GM21367 (cell line): ENCODE measurements at regions not wholly inside any gene's neighbourhood (a gene's known extent, or its start where the extent isn't known, plus 50 kb on each side); places are given as distances from the start of the nearest gene placed in this dataset.

Experiments used
- ATAC-seq: cut with Tn5 transposase; IDR thresholded peaks from one replicate; pipeline ENCODE4 v1.9.1; 2021; ENCODE audit not compliant: unreplicated experiment

DNA sequence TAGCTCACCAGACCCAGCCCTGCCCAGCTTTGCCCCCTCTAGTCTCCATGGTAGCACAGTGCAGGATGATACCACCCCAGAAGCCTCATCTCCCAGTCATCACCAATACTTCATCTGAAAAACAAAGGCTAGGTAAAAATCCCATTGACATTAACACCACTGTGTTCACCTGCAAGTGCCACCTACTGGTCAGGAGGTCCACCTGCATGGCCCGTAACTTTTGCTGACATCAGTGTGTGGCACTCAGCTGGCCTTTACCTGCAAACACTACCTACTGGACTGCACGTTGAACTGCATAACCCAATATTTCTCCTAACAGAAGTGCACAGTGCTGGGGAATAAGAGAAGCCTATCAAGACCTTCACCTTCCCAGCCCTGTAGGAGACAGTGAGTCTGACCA, 234.7 kb upstream of the ADGRB3 start:
- ATAC-seq: no peak

DNA sequence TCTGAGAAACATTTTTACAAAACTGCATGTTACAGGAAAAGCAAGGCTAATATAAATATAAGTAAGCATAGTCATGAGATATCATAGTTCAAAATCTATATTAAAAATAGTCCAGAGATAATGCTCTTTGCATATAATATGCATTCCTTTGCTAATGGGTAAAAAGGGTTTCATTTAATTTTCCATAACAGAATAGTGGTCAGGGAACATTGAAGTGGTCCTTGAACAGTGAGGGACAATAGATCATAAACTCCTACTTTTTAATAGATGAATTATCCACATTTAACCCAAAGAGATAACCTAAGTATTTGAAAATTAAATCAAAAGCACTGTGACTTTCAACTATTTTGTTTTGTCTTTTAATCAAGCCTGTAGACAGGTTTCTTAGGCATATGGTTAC, 243.1 kb upstream of the ADGRB3 start:
- ATAC-seq: no peak

DNA sequence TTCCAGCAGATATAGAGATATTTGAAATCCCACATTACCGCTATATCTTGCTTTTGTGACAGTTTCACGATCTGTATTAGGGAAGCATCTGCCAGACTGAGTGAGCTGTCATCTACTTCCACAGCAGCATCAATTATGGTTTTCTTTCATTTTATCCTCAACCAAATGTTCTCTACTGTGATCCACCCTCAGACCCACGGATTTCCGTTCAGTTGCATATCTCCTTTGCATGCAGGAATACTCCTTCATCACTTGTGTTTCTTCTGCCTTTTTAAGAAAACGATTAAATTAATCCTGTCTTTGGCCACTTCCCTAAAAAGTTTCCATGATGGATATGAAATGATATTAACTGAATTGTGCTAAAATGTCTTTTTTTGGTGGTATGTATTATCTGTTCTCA, 262.1 kb upstream of the ADGRB3 start:
- ATAC-seq: no peak

DNA sequence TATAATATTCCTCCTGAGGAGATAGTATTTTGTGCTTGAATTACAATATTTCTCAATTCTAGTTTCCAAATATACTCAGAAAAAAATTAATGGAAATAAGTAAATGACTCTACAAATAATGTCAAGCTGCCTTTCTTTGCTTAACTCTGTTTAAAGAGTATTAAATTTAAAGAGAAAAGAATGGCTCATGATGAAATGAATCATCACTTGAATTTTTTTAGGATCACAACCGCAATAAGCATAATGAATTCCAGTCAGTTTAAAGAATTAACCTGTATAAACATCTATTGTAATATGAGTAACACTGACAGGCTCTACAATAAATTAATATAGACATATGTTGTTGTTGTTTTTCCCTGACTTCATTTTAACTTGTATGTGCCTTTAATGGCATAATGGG, 266.2 kb upstream of the ADGRB3 start:
- ATAC-seq: no peak

DNA sequence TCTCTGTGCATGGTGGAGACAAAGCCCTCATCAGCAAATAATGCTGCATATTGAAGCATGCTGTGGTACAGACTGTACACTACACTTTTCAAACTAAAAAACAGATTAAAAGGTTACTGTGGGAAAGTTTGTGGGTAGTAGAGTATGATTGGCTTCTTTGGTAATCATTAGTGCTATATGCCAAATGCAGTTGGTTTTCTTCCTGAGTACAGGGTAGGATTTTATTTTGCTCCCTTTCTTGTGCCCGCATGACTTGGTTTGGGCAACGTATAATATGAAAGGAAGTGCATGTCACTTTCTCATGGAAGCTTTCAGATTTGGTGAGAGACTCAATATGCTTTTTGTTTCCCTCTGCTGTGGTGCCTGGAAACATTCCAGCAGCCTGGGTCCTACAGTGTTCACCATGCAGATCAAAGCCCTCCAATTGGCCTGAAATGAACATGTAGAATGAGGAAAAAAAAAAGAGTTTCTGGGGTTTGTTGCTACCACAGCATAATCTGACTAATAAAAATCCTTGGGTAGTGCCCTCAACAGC, 270.7 kb upstream of the ADGRB3 start:
- no peak for ATAC-seq

DNA sequence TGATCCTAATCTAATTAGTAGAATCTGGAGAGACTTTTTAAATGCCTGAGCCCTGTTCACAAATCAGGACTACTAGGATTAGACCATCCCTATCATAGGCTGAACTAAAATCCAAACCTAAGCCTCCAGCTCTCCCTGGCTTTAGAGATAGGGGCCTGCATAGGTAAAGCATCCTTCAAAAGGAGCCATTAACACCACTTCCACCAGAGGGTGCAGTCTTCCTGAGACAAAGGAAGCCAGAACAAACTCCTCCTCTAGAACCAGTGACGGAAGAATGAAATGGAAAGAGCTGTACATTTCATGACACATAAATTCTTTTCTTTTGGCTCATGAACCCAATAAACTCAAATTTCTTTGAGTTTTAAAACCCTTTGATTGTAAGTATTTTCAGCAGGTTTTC, 291.2 kb upstream of the ADGRB3 start:
- peak; percentile 98 for ATAC-seq

DNA sequence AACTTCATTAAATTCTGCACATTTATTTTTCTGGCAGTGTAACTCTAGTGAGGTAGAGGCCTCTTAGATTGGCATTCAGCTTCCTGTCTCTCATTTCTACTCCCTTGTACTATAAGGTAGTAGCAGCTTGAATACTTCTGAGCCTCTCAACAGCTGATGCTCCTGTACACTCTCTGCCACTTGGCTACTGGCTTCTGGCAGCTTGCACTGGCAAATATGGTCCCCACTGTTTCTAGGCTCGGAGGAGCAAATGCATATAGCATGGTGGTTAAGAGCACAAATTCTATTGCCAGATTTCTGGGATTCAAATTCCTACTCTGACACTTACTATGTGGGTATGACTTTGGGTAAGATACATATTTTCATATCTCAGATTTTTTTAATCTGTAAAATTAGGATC, 292.8 kb upstream of the ADGRB3 start:
- no peak for ATAC-seq

DNA sequence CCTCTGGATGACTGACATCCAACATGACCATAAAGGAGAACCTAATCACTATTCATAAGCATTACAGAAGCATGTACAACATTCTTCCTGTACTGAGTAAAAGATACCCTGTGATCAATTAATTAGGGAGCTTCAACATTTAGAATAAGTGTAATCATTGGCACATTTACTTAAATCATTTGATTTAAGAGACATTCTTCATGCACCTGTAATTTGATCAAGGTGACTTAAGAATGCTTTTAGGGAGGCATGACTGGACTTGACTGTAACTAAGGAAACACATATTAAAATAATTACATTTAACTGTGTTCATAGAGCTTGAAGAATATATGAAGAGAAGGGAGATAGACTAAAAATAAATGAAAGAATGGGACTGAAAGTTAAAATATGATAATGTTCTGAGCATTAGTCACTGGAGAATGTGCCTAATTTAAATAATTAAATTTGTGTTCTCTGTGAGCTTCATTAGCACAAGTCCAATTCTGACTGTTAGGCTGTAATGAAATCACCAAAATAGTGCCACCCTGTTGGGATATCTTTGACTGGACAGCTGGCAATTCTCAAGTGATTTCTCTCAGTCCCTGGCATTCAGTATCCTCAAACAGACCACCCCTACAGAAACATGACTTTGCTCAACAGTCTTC, 295.5 kb upstream of the ADGRB3 start:
- no peak for ATAC-seq

DNA sequence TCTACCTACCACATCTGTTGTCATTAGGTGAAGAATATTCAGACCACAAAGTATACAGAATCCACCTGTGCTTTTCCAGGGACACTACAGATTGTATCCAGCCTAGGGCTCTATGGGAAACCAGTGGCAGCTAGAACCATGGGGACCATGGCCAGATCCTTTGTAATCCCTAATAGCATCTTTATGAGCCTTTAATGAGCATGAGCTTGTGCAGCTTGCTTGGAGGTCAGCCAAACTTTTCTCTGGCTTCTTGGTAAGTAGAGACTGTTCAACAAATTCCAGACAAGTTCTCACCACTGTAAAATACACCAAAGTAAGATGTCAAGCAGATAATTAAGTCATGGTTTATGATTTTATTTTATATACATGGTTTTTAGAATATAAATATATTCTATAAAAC, 301.6 kb upstream of the ADGRB3 start:
- no peak for ATAC-seq

DNA sequence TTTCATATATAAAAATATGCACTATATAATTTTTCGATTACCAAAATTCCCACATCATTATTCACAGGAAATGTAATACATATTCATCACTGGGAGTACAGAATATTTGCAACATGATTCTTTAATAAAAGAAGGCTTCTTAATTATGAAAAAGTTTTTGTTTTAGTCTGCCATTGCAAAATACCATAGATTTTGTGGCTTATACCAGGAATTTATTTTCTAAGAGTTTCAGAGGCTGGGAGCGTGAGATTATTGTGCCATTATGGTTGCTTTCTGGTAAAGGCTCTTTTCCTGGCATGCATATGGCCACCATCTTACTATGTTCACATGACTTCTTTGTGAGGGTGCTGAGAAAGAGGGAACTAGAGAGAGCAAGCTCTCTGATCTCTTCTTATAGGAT, 306.9 kb upstream of the ADGRB3 start:
- no peak for ATAC-seq

DNA sequence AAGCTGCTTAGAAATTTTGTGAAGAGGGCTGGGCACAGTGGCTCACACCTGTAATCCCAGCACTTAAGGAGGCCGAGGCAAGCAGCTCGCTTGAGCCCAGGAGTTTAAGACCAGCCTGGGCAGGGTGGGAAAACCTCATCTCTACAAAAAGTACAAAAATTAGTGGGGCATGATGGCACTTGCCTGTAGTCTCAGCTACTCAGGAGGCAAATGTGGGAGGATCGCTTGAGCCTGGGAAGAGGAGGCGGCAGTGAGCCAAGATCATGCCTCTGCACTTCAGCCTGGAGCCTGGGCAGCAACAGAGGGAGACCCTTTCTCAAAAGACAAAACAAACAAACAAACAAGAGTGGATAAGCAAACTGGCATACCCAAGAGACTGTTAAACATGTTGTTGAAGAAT, 308.3 kb upstream of the ADGRB3 start:
- no peak for ATAC-seq

DNA sequence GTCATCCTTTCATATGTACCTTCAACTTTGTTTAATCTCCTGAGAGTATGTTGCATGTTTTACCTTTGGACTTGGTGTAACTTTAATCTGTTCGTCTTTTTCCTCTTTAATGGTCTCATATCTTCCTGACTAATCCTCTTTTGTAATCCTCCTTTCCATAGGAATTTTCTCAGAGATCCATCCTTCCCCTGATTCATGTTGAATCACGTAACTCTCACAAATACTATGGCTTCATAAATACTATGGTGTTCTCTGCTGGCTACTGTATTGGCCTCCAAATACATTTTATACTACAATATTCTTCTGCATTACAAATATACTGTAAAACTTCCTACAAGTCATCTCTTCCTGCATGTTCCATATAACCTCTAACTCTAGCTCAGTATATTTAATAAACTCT, 317.7 kb upstream of the ADGRB3 start:
- no peak for ATAC-seq

DNA sequence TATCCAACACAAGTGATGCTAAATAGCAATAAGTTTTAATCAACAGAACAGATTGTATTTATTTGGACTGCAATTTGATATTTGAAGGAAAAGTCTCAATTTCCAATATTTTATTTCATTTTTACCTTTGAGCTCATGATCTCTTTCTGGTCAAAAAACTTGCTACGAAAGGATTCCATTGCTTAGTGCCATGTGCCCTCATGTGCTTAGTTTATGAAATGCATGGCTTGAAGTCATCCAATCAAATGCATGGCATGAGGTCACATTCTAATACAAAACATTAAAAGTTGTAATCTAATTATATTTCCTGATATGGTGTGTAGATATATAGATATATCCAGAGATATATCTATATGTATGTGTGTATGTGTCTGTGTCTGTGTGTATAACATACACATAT, 321.2 kb upstream of the ADGRB3 start:
- ATAC-seq: no peak

DNA sequence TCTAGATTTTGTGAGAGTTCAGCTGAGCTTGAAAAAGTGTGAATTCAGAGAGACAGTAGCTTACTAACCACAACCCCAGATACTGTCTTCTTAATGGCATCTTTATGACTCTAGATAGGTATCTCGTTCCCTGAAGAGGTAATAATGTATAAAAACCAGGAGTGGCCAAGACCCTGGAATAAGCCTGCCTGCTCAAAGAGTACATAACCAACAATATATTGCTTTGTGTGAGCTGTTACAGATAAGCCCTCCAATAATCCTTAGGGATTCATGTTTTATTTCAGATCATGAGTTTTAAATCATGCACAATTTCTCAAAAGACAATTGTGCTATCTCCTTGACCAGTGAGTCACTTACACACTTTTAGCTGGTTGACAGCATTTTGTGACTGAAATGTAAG, 327.8 kb upstream of the ADGRB3 start:
- no peak for ATAC-seq

DNA sequence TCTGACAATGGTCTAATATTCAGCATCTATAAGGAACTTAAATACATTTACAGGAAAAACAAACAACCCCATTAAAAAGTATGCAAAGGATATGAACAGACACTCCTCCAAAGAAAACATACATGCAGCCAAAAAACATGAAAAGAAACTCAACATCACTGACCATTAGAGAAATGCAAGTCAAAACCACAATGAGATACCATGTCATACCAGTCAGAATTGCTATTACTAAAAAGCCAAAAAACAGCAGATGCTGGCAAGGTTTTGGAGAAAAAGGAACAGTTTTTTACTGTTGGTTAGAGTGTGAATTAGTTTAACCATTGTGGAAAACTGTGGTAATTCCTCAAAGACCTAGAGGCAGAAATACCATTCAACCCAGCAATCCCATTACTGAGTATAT, 339.0 kb upstream of the ADGRB3 start:
- ATAC-seq: no peak

DNA sequence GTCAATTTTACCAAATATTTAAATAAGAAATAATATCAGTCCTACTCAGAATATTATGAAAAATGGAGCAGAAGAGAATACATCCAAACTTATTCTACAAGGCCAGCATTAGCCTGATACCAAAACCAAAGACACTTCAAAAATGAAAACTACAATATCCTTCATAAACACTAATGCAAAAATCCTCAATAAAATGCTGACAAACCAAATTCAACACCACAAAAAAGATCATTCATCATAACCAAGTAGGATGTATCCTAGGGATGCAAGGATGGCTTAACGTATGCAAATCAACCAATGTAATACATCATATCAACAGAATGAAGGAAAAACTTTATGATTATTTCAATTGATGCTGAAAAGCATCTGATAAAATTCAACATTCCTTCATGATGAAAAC, 352.4 kb upstream of the ADGRB3 start:
- ATAC-seq: no peak

DNA sequence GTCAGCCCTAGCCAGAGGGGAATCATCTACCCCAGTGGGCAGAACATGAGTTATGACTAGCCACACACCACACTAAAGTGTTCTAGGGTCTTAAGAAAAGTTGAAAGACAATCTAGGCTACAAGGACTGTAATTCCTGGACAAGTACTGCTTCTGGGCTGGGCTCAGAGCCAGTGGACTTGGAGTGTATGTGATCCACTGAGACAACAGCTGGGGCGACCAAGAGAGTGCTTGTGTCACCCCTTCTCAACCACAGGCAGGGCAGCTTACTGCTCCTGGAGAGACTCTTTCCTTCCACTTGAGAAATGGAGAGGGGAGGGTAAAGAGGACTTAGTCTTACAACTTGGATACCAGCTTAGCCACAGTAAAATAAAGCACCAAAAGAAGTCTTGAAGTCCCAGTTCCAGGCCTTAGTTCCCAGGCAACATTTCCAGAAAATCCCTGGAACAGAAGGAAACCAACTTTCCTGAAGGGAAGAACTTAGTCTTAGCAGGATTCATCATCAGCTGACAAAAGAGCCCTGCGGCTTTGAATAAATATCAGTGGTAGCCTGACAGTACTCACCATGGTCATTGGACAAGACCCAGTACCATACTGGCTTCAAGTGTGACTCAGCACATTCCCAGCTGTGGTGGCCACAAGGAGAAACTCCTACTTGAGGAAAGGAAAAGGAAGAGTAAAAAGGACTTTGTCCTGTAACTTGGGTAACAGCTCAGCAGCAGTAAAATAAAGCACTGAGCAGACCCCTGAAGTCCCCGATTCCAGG, 355.1 kb upstream of the ADGRB3 start:
- no peak for ATAC-seq

DNA sequence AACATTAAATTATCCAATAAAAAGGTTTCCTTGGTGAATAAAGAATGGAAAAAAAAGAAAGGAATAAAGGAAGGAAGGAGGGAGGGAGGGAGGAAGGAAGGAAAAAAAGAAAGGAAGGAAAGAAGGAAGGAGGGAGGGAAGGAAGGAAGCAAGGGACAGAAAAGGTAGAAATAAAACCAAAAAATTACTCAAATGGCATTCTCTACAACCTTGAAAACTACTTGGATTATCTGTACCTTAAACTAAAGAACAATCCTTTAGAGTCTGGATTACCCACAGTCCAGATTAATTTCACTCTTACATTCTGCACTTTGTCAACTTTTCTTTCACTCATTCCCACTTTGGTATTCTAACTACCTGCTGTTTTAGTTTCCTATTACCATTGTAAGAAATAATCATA, 361.8 kb upstream of the ADGRB3 start:
- no peak for ATAC-seq

DNA sequence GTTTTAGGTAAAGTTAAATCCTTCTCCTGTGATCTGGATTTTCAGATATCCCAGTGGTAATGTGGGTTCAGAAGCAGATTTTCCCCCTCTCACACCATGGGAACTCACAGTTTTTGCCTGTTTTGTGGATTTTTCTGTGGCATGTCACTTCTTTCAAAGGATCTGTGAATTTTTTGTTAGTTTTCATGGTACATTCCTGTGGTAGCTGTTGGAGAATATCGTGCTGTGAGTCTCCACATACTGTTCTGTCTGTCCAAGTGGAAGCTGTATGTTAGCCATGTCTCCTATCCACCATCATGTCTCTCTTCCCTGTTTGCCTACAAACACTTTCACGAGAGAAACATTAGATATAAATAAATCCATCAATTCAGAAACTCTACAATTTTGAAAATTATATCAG, 378.7 kb upstream of the ADGRB3 start:
- no peak for ATAC-seq

DNA sequence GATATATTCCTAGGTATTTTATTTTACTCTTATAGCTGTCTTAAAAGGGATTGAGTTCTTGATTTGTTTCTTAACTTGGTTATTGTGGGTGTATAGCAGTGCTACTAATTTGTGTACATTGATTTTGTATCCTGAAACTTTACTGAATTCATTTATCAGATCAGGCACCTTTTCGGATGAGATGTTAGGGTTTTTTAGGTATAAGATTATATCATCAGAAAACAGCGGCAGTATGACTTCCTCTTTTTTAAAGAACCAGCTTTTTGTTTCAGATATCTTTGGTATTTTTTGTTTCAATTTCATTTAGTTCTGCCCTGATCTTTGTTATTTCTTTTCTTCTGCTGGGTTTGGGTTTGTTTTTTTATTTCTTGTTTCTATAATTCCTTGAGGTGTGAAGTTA, 382.4 kb upstream of the ADGRB3 start:
- peak; percentile 94 for ATAC-seq

DNA sequence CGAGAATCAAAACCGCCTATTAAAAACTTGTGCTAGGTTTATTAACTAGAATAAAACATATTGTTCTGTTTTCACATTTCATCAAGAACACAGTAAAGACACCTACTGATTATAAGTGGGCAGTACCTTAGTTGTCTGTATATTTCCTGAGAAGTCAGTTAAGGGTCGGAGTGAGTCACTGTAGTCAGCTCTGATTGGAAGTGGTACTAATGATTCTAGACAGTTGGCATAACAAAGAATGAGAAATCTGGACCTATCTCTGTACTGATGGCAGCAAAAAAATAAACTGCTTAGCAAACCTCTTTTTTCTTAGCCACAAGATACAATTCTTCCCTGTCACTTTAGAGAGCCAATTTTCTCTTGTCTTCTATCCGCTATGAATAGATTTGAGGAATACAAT, 387.3 kb upstream of the ADGRB3 start:
- ATAC-seq: no peak

DNA sequence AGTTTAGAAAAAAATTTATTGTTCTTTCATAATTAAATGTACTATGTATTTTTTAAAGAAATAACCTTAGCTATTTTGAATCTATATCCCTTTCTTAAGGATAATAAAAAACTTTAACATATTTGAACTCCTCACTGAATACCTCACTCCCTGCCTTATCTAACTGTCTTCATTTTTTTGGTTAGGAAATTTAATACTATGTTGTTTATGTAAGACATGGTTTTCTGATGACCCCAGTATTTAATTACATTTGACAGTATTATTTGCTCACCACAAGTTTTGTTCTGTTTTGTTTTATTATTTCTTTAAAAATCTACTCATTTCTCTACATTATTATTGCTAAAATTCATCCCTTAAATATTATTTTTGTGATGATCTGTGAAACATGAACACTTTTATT, 394.4 kb upstream of the ADGRB3 start:
- no peak for ATAC-seq

DNA sequence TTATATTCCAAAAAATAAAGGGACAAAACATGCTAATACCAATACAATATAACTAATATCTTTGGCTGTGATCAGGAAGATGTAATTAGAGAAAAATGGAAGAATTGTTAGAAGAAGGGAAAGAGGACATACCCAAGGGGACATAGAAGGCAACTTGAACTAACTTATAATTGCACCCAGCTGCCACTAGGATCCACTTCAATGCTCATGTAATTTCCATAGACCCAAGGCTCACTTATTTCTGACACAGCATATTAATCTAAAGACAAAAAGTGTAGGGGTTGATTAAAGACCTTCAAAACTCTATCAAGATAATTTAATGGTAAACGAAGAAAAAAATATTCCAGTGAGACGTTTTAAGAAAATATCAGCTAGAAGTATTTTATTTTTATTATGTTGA, 396.0 kb upstream of the ADGRB3 start:
- ATAC-seq: no peak
